ENCODE measurements at regions not wholly inside any gene's neighbourhood (a gene's known extent, or its start where the extent isn't known, plus 50 kb on each side); places are given as distances from the start of the nearest gene placed in this dataset.

DNA sequence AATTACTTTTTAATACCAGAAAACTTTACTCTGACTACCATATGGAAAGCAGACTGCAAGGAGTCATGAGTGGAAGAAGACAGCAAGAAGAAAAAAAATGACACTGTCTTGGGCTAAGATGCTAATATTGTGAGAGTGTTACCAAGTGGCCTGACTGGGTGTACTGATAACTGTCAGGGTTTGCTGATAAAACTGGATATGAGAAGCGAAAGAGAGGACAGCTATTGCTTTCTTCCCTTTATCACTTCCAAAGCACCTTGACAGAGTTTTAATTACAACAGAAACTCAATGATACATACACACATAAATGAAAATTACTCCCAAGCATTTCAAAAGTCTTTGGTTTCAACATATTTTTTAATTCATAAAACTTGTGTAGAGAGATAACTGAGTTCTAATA, 368.5 kb downstream of the ZEB2 start:
- intact Hi-C loops (cut with DNase I) = no loop called here
- Histone ChIP-seq H3K4me1 (no peaks in the 10 kb centered on the region), H3K9me3 (no peaks in the 10 kb centered on the region), H3K27ac (no peak overlapping the region), H3K36me3 (replicated peaks in 1 of 2; ENCODE audit: insufficient read depth in 1 of 2, low read depth in 2 of 2) (no peaks in the 10 kb centered on the region), H3K27me3 (no peaks in the 10 kb centered on the region), H3K4me3 (no peak overlapping the region)
- no peak for ATAC-seq
- no peak for DNase-seq
- TF ChIP-seq, protein P1, sequence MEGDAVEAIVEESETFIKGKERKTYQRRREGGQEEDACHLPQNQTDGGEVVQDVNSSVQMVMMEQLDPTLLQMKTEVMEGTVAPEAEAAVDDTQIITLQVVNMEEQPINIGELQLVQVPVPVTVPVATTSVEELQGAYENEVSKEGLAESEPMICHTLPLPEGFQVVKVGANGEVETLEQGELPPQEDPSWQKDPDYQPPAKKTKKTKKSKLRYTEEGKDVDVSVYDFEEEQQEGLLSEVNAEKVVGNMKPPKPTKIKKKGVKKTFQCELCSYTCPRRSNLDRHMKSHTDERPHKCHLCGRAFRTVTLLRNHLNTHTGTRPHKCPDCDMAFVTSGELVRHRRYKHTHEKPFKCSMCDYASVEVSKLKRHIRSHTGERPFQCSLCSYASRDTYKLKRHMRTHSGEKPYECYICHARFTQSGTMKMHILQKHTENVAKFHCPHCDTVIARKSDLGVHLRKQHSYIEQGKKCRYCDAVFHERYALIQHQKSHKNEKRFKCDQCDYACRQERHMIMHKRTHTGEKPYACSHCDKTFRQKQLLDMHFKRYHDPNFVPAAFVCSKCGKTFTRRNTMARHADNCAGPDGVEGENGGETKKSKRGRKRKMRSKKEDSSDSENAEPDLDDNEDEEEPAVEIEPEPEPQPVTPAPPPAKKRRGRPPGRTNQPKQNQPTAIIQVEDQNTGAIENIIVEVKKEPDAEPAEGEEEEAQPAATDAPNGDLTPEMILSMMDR (IDR thresholded peaks at IDR 0.05) = no peak
- no peak for TF ChIP-seq POLR2A (IDR thresholded peaks at IDR 0.05)
- 84 to 91% methylated on average over 1 of the region's 1 CpG for WGBS, 2 donors

DNA sequence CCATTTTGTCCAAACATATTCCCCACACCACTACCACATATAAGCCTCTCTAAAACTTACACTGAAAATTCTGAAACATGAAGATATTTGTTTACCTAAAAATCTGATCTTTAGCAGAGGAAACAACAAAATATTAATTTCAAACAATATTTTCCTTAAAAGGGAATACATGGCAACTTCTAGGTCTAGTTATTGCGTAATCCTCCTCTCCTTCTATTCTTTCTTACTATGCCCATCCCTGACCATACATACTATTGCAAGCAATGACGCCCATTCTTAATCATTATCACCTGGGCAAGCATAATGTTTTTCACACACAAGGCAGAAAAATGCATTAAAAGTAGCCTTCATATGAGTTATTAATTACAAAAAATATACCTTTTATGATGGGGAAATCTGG, 372.6 kb downstream of the ZEB2 start:
- Histone ChIP-seq H3K27ac (no peak overlapping the region), H3K9me3 (no peaks in the 10 kb centered on the region), H3K4me1 (no peaks in the 10 kb centered on the region), H3K4me3 (no peak overlapping the region), H3K27me3 (no peaks in the 10 kb centered on the region), H3K36me3 (replicated peaks in 1 of 2; ENCODE audit: insufficient read depth in 1 of 2, low read depth in 2 of 2) (no peaks in the 10 kb centered on the region)
- intact Hi-C loops (cut with DNase I) = no loop called here
- DNase-seq (no peak), ATAC-seq (no peak)
- WGBS, 2 donors = 83 to 90% methylated on average over 2 of the region's 2 CpGs
- TF ChIP-seq POLR2A (IDR thresholded peaks at IDR 0.05) = no peak

DNA sequence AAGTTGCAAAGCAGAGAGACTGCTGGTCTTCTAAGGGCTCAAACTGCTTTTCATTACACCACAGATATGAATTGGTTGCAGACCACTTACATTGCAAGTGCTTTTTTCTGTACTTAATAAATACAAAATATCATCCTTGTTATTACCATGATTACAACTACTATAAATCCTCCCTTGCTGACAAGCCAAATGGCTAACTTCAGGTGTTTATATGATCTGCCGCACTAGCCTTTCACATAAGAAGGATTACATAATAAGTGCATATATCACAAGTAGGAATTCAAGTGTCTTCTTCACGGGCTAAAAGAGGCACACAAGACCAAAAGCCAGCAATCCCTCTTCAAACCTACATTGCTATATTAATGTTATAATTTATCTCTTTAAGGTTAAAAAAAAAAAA, 373.0 kb downstream of the ZEB2 start:
- TF ChIP-seq POLR2A (IDR thresholded peaks at IDR 0.05) = no peak
- TF ChIP-seq, protein P1 (IDR thresholded peaks at IDR 0.05) = no peak
- no peaks in the 10 kb centered on the region for H3K27me3 ChIP-seq
- WGBS, 2 donors = 94 to 95% methylated on average over 2 of the region's 2 CpGs
- H3K4me3 ChIP-seq = no peak overlapping the region
- ATAC-seq (no peak), DNase-seq (no peak)
- H3K36me3 ChIP-seq (replicated peaks in 1 of 2; ENCODE audit: insufficient read depth in 1 of 2, low read depth in 2 of 2) = no peaks in the 10 kb centered on the region
- H3K4me1 ChIP-seq = no peaks in the 10 kb centered on the region
- H3K9me3 ChIP-seq = no peaks in the 10 kb centered on the region
- no peak overlapping the region for H3K27ac ChIP-seq
- intact Hi-C loops (cut with DNase I) = no loop called here

DNA sequence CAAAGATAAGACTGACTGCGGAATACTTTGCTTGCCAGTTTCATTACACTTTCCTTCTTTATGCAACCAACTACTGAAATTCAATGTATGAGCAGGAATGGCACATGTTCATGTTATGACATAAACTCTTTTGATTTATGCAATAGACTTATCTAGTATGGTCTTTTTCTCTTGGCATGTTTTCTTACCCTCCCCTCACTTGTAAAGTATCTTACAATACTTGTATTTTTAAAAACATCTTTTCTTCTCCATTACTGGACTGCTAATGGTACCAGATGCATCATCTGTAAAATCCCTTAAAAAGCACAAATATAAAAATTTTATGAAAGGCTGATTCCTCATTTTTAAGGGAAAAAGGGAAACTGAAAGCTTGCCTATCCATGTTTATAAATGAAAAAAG, 373.8 kb downstream of the ZEB2 start:
- Histone ChIP-seq H3K4me1 (no peaks in the 10 kb centered on the region), H3K36me3 (replicated peaks in 1 of 2; ENCODE audit: insufficient read depth in 1 of 2, low read depth in 2 of 2) (no peaks in the 10 kb centered on the region), H3K27ac (no peak overlapping the region), H3K4me3 (no peak overlapping the region), H3K9me3 (no peaks in the 10 kb centered on the region), H3K27me3 (no peaks in the 10 kb centered on the region)
- TF ChIP-seq, protein P1 (IDR thresholded peaks at IDR 0.05) = no peak
- no peak for TF ChIP-seq POLR2A (IDR thresholded peaks at IDR 0.05)
- ATAC-seq (no peak), DNase-seq (no peak)
- 28 to 60% methylated on average over 1 of the region's 1 CpG for WGBS, 2 donors
- intact Hi-C loops (cut with DNase I) = no loop called here

DNA sequence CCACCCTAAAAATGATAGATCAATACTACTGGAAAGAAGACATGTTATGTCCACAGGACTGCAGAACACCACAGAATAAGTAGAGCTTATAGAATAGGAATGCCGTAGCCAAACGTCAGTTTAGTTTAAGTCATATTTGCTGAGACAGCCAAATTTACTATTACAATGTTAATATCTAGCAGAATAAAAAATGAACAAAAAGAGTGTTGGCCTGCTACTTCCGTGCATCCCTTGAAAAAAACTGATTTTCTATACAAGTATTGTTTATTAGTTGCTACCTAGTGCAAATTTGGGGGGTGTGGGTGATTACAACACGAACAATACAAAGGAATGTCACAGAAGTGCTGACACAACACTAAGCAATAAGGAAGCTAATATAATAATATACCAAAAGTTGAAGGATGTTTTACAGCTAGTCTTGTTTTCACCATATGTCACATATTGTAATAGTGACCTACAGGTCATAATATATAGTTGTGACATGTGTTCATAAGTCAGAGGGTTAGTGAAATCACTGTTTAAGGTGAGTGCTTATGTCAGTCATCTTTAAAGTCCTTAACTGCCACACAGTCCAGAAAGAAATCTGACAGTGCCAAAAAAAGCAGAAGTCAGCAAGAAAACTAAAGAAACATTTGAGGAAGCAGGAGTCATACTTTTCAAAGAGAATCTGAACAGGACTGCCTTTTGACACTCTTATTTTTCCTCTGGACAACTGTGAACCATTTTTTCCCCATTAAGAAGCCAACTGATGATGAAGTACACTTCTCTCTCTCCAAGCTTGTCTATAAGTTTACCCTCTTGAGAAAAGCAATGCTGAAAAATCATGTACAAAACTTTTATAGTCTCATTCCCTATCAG, 376.4 kb downstream of the ZEB2 start:
- Histone ChIP-seq H3K4me3 (no peak overlapping the region), H3K9me3 (peaks cover 0 to 3% (median 0%) of the 10 kb centered on the region in 3 donors), H3K4me1 (no peaks in the 10 kb centered on the region), H3K27me3 (no peaks in the 10 kb centered on the region), H3K27ac (peak overlapping the region in 1 of 4 donors; percentile 23), H3K36me3 (replicated peaks in 1 of 2; ENCODE audit: insufficient read depth in 1 of 2, low read depth in 2 of 2) (no peaks in the 10 kb centered on the region)
- no peak for ATAC-seq
- 85 to 91% methylated on average over 4 of the region's 4 CpGs for WGBS, 2 donors
- intact Hi-C loops (cut with DNase I) = no loop called here
- DNase-seq = no peak
- TF ChIP-seq POLR2A (IDR thresholded peaks at IDR 0.05) = no peak
- TF ChIP-seq, protein P1 (IDR thresholded peaks at IDR 0.05) = no peak
